SK-N-SH (cell line): ENCODE measurements at regions not wholly inside any gene's neighbourhood (a gene's known extent, or its start where the extent isn't known, plus 50 kb on each side); places are given as distances from the start of the nearest gene placed in this dataset.

ENCODE experiments used
- CTCF ChIA-PET: fragments of 300-600, 350-600 bp; formaldehyde crosslinking; extraction: SDS; loops from one replicate; lab custom pipeline; 2021; lab: Yijun Ruan, JAX
- POLR2A ChIA-PET: fragments of 350-600 bp; sonication (Branson Sonifier 250); formaldehyde crosslinking; extraction: SDS; loops from one replicate; lab custom pipeline; 2020; ENCODE audit warnings: antibody characterized with exemption, inconsistent platforms; lab: Yijun Ruan, JAX
- DNase-seq: peaks from one replicate; pipeline ENCODE4 v3.0.0; 2012
- H2AFZ ChIP-seq: fragments of 200-600 bp; sonication (generic); 2 replicates; pipeline ENCODE4 v1.8.1; 2016; ENCODE audit warnings: antibody characterized with exemption, mild to moderate bottlenecking, low read depth
- H3F3A ChIP-seq: fragments of 200-600 bp; sonication (generic); replicated peaks from 2 replicates; pipeline ENCODE3; 2016; ENCODE audit warnings: antibody characterized with exemption, mild to moderate bottlenecking; ENCODE audit not compliant: insufficient read depth
- H3K27ac ChIP-seq, 2 experiments: fragments of 200-500 bp in 1 of 2; fragments of 200-600 bp in 1 of 2; sonication (Bioruptor generic) in 1 of 2; sonication (generic), shearing (Covaris generic) in 1 of 2; 2 replicates each; pipeline versions ENCODE4 v1.5.1 to v1.6.1; 2014 to 2016; ENCODE audit warnings: low read depth in 2 of 2, inconsistent platforms in 1 of 2, low read length in 1 of 2, mild to moderate bottlenecking in 1 of 2, mixed read lengths in 1 of 2
- H3K27me3 ChIP-seq: fragments of 200-600 bp; sonication (generic), shearing (Covaris generic); 2 replicates; pipeline ENCODE4 v1.6.1; 2016; ENCODE audit warnings: mixed run types; ENCODE audit not compliant: insufficient read depth
- H3K36me3 ChIP-seq, 2 experiments: fragments of 200-500 bp in 1 of 2; fragments of 200-600 bp in 1 of 2; sonication (Bioruptor generic) in 1 of 2; sonication (generic) in 1 of 2; replicated peaks in 1 of 2; 2 replicates each; pipeline versions ENCODE3 to v1.5.1; 2014 to 2016; ENCODE audit warnings: low read length in 1 of 2, mild to moderate bottlenecking in 1 of 2; ENCODE audit not compliant: insufficient read depth in 2 of 2, control insufficient read depth in 1 of 2
- H3K4me1 ChIP-seq, 2 experiments: fragments of 200-500 bp in 1 of 2; fragments of 200-600 bp in 1 of 2; sonication (Bioruptor generic) in 1 of 2; sonication (generic), shearing (Covaris generic) in 1 of 2; 2 replicates each; pipeline versions ENCODE4 v1.5.1 to v1.6.1; 2014 to 2016; ENCODE audit warnings: low read depth in 1 of 2, low read length in 1 of 2, mixed run types in 1 of 2; ENCODE audit not compliant: insufficient read depth in 2 of 2, control insufficient read depth in 1 of 2
- H3K4me2 ChIP-seq: fragments of 200-600 bp; sonication (generic), shearing (Covaris generic); 2 replicates; pipeline ENCODE4 v1.6.1; 2017; ENCODE audit warnings: mixed run types
- H3K4me3 ChIP-seq, 2 experiments: fragments of 200-500 bp in 1 of 2; fragments of 200-600 bp in 1 of 2; sonication (Bioruptor generic) in 1 of 2; sonication (generic), shearing (Covaris generic) in 1 of 2; 2 replicates each; pipeline versions ENCODE4 v1.5.1 to v1.8.1; 2014 to 2016; ENCODE audit warnings: low read depth in 2 of 2, inconsistent platforms in 1 of 2, low read length in 1 of 2, mild to moderate bottlenecking in 1 of 2, mixed read lengths in 1 of 2, moderate library complexity in 1 of 2
- H3K79me2 ChIP-seq: fragments of 200-600 bp; sonication (generic); 2 replicates; pipeline ENCODE4 v1.8.1; 2017; ENCODE audit warnings: mild to moderate bottlenecking; ENCODE audit not compliant: insufficient read depth
- H3K9ac ChIP-seq: fragments of 200-600 bp; sonication (generic); 2 replicates; pipeline ENCODE4 v1.6.1; 2017; ENCODE audit warnings: mixed run types
- H3K9me2 ChIP-seq: fragments of 200-600 bp; sonication (generic); 2 replicates; pipeline ENCODE4 v1.6.1; 2017; ENCODE audit warnings: mixed run types
- H3K9me3 ChIP-seq: fragments of 200-600 bp; sonication (generic); 2 replicates; pipeline ENCODE4 v1.6.1; 2017; ENCODE audit warnings: mixed run types, mild to moderate bottlenecking, moderate library complexity
- H4K20me1 ChIP-seq: fragments of 200-600 bp; sonication (generic); 2 replicates; pipeline ENCODE4 v1.6.1; 2017; ENCODE audit warnings: mild to moderate bottlenecking, mixed run types; ENCODE audit not compliant: insufficient read depth
- CHD2 ChIP-seq: fragments of 150-350 bp; IDR thresholded peaks from 2 replicates; pipeline ENCODE4 v1.6.1; 2018; ENCODE audit warnings: low read length; ENCODE audit not compliant: partially characterized antibody
- ELF1 ChIP-seq: IDR thresholded peaks from 2 replicates; pipeline ENCODE4 v1.4.0; 2012
- FOSL2 ChIP-seq: IDR thresholded peaks from 2 replicates; pipeline ENCODE4 v1.4.0; 2012; ENCODE audit warnings: low read depth, mild to moderate bottlenecking, moderate library complexity, borderline replicate concordance
- FOXJ3 ChIP-seq: sonication (generic); formaldehyde crosslinking; IDR thresholded peaks from 2 replicates; pipeline ENCODE4 v1.5.1; 2020; ENCODE audit warnings: mild to moderate bottlenecking, missing genetic modification reagents
- IRF3 ChIP-seq: fragments of 150-350 bp; IDR thresholded peaks from 2 replicates; pipeline ENCODE4 v1.6.1; 2016; ENCODE audit warnings: mild to moderate bottlenecking, low read depth, low read length
- MEF2A ChIP-seq: IDR thresholded peaks from 2 replicates; pipeline ENCODE4 v1.4.0; 2012; ENCODE audit warnings: low read depth, borderline replicate concordance
- PBX3 ChIP-seq: IDR thresholded peaks from 2 replicates; pipeline ENCODE4; 2012
- RXRA ChIP-seq: IDR thresholded peaks from 2 replicates; pipeline ENCODE4 v1.4.0; 2012; ENCODE audit warnings: low read depth, mild to moderate bottlenecking, borderline replicate concordance
- SIN3A ChIP-seq: IDR thresholded peaks from 2 replicates; pipeline ENCODE4 v1.6.1; 2012; ENCODE audit warnings: low read depth, mild to moderate bottlenecking, low read length, moderate library complexity, borderline replicate concordance
- SMC3 ChIP-seq: IDR thresholded peaks from 2 replicates; pipeline ENCODE4 v1.6.1; 2012; ENCODE audit warnings: low read depth, low read length, improper control_type of control experiment
- TCF12 ChIP-seq: IDR thresholded peaks from 2 replicates; pipeline ENCODE4 v1.4.0; 2012
- ZBTB33 ChIP-seq: IDR thresholded peaks from 2 replicates; pipeline ENCODE4 v1.4.0; 2012; ENCODE audit warnings: low read depth, borderline replicate concordance
- WGBS: methylation state at CpG from one replicate; pipeline ENCODE4 v1.1.6; 2017; ENCODE audit warnings: low lambda C conversion rate; 5-methylcytosine and 5-hydroxymethylcytosine counted together

- H3K9me2 ChIP-seq = no peaks in the 10 kb centered on the region
- H3K27me3 ChIP-seq = no peaks in the 10 kb centered on the region
- no peak for DNase-seq
- TF ChIP-seq FOSL2 (peak; percentile 18; the same call in 1 of the 2 replicates), SMC3 (no peak), PBX3 (no peak), ZBTB33 (no peak), RXRA (no peak)
- H3K9me3 ChIP-seq = no peaks in the 10 kb centered on the region
- H3K36me3 ChIP-seq = no peaks in the 10 kb centered on the region
- H3K4me2 ChIP-seq = no peak overlapping the region
- H3K27ac ChIP-seq = no peak overlapping the region
- no peaks in the 10 kb centered on the region for H3F3A ChIP-seq
- no peak overlapping the region for H3K9ac ChIP-seq
- ChIA-PET POLR2A (no interaction called here), CTCF (no interaction called here)
- no peak overlapping the region for H3K4me3 ChIP-seq
- H4K20me1 ChIP-seq = no peaks in the 10 kb centered on the region
- H3K79me2 ChIP-seq = no peaks in the 10 kb centered on the region
- no peaks in the 10 kb centered on the region; a peak in 1 of 4 replicates for H3K4me1 ChIP-seq
- H2AFZ ChIP-seq = no peak overlapping the region
- 74% methylated on average over 5 of the region's 5 CpGs for WGBS
These were observed 279.9 kb upstream of the ADAMTS5 start for GRCh38 chr21:27246741-27247140.

GRCh38 chr21:27244776-27245175 lies 277.9 kb upstream of the ADAMTS5 start:
- DNase-seq = peak; percentile 2
- no peaks in the 10 kb centered on the region for H3K36me3 ChIP-seq
- H3K4me2 ChIP-seq = no peak overlapping the region
- H3K27me3 ChIP-seq = no peaks in the 10 kb centered on the region
- TF ChIP-seq MEF2A (no peak), ELF1 (no peak), PBX3 (no peak), IRF3 (no peak), SIN3A (no peak), FOXJ3 (CRISPR knock-in tag) (no peak), CHD2 (no peak), TCF12 (no peak)
- H3K27ac ChIP-seq = no peak overlapping the region
- no peak overlapping the region for H2AFZ ChIP-seq
- H3K9ac ChIP-seq = no peak overlapping the region
- H4K20me1 ChIP-seq = no peaks in the 10 kb centered on the region
- H3K4me3 ChIP-seq = no peak overlapping the region
- POLR2A ChIA-PET = no interaction called here
- 58% methylated on average over 3 of the region's 3 CpGs for WGBS
- H3K4me1 ChIP-seq = no peaks in the 10 kb centered on the region; a peak in 1 of 4 replicates
- H3K9me3 ChIP-seq = no peaks in the 10 kb centered on the region
- H3K79me2 ChIP-seq = no peaks in the 10 kb centered on the region
- CTCF ChIA-PET = no interaction called here
- no peaks in the 10 kb centered on the region for H3F3A ChIP-seq
- H3K9me2 ChIP-seq = no peaks in the 10 kb centered on the region
